Glutamatergic neuron (in vitro differentiated cells): ENCODE measurements at regions not wholly inside any gene's neighbourhood (a gene's known extent, or its start where the extent isn't known, plus 50 kb on each side); places are given as distances from the start of the nearest gene placed in this dataset.

Experiments
- DNase-seq: peaks from one replicate; pipeline ENCODE4 v3.0.0; 2022
- H3K27ac Mint-ChIP-seq: one replicate; pipeline ENCODE4 v1.8.0; 2020; ENCODE audit warnings: mild to moderate bottlenecking, mixed read lengths, inconsistent platforms; ENCODE audit not compliant: unreplicated experiment
- H3K27me3 Mint-ChIP-seq: one replicate; pipeline ENCODE4 v1.8.0; 2020; ENCODE audit warnings: mild to moderate bottlenecking, moderate library complexity, mixed read lengths, inconsistent platforms; ENCODE audit not compliant: unreplicated experiment
- H3K36me3 Mint-ChIP-seq: one replicate; pipeline ENCODE4 v1.8.0; 2020; ENCODE audit warnings: mild to moderate bottlenecking, mixed read lengths, inconsistent platforms; ENCODE audit not compliant: unreplicated experiment
- H3K4me1 Mint-ChIP-seq: one replicate; pipeline ENCODE4 v1.8.0; 2020; ENCODE audit warnings: mild to moderate bottlenecking, low read depth, mixed read lengths, inconsistent platforms; ENCODE audit not compliant: unreplicated experiment
- H3K4me3 Mint-ChIP-seq: one replicate; pipeline ENCODE4 v1.8.0; 2020; ENCODE audit warnings: mild to moderate bottlenecking, mixed read lengths, inconsistent platforms; ENCODE audit not compliant: unreplicated experiment
- H3K9me3 Mint-ChIP-seq: one replicate; pipeline ENCODE4 v1.8.0; 2020; ENCODE audit warnings: mild to moderate bottlenecking, moderate library complexity, mixed read lengths, inconsistent platforms; ENCODE audit not compliant: unreplicated experiment
- TF ChIP-seq, protein P1 (sequence below): fragments of 200-600 bp; sonication (generic); IDR thresholded peaks from one replicate; pipeline ENCODE4 v1.5.0; 2021; ENCODE audit not compliant: partially characterized antibody, unreplicated experiment

DNA sequence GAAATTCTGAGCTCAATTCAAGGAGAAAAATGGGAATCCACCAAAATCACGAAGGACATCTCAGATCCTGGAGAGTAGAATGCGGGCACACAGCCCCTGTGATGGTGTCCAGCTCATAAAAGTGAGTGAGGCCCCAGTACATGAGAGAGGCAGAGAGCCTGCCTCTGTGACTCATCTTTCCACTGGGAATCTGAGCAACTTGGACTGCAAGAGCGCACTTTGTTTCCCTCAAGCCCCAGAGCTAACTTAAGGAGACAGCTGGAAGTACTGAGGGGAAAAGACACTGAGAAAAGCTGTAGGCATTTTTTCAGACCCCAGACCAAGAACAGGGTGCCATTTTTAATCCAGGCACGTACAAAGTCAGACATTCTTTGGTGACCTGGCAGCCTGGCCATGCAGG is 273.7 kb downstream of the C11orf87 start:
- Mint-ChIP-seq H3K36me3 (peaks cover 28% of the 10 kb centered on the region), H3K27ac (no peak overlapping the region), H3K4me1 (no peaks in the 10 kb centered on the region), H3K4me3 (no peak overlapping the region), H3K9me3 (peaks cover 13% of the 10 kb centered on the region), H3K27me3 (peaks cover 6% of the 10 kb centered on the region)
- no peak for DNase-seq
- TF ChIP-seq, protein P1, sequence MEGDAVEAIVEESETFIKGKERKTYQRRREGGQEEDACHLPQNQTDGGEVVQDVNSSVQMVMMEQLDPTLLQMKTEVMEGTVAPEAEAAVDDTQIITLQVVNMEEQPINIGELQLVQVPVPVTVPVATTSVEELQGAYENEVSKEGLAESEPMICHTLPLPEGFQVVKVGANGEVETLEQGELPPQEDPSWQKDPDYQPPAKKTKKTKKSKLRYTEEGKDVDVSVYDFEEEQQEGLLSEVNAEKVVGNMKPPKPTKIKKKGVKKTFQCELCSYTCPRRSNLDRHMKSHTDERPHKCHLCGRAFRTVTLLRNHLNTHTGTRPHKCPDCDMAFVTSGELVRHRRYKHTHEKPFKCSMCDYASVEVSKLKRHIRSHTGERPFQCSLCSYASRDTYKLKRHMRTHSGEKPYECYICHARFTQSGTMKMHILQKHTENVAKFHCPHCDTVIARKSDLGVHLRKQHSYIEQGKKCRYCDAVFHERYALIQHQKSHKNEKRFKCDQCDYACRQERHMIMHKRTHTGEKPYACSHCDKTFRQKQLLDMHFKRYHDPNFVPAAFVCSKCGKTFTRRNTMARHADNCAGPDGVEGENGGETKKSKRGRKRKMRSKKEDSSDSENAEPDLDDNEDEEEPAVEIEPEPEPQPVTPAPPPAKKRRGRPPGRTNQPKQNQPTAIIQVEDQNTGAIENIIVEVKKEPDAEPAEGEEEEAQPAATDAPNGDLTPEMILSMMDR: no peak

DNA sequence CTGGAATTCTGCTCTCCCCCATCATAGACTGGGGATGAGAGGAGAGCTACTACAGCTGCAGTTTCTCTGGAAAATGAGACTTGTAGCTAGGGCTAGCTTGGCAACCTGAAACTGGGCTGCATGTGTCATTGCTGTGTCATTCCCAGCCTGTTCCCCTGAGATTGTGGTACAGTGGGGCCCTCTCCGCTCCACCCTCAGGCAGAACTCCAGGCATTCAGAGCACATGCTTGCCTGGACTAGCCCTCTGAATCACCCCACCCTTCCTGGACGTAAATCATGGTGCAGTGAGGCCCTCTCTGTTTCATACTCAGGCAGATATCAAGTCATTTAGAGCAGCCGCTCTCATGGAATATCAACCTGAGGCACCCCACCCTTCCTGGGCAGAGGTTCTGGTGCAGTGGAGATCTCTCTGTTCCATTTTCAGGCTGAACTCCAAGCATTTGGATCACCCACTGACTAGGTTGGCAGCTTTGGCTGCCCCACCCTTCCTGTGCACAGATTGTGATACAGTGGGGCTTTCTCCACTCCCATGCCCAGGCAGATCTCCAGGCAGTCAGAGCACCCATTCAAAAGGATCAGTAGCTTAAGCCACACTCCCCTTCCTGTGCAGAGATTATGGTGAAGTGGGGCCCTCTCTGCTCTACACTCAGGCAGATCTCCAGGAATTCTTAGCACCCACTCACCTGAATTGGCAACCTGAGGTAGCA is 274.4 kb downstream of the C11orf87 start:
- TF ChIP-seq, protein P1: no peak

DNA sequence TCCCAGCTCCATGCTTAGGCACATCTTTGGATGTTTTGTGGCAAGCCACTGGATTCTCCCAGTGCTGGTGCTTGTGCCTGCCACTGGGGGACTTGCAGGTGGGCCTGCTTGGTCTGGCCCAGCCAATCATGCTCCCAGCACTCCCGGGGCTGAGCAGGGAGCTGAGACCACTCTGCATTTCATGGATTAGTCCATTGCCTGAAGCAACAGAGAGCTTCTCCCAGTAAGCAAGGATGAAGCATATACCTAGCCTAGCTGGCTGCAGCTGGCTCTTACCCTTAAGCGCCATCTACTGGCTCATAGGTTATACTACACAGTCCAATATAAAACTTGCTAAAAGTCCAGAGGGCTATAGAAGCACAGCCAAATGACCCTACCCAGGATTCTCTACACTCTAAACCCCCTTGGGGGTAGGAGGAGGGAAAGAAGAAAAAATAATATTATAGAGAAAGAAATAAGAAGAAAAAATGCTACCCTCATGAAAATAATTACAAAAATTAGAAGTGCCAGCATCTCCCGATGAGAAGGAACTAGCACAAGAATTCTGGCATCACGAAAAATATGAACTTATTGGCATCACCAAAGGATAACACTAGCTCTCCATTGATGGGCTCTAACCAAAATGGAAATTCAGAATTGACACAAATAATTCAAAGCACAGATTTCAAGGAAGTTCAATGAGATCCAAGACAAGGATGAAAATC is 275.3 kb downstream of the C11orf87 start:
- peaks cover 35% of the 10 kb centered on the region for H3K36me3 Mint-ChIP-seq
- no peak overlapping the region for H3K4me3 Mint-ChIP-seq
- peak overlapping the region; percentile 40 for H3K27ac Mint-ChIP-seq
- H3K27me3 Mint-ChIP-seq: peaks cover 6% of the 10 kb centered on the region
- no peak for DNase-seq
- H3K4me1 Mint-ChIP-seq: no peaks in the 10 kb centered on the region
- TF ChIP-seq, protein P1: peak; percentile 69
- peaks cover 15% of the 10 kb centered on the region for H3K9me3 Mint-ChIP-seq

More for the DNA sequence above, 274.4 kb downstream of the C11orf87 start:
- H3K27ac Mint-ChIP-seq: no peak overlapping the region
- no peak for DNase-seq
- peaks cover 29% of the 10 kb centered on the region for H3K36me3 Mint-ChIP-seq
- no peaks in the 10 kb centered on the region for H3K4me1 Mint-ChIP-seq
- H3K27me3 Mint-ChIP-seq: peaks cover 6% of the 10 kb centered on the region
- peaks cover 13% of the 10 kb centered on the region for H3K9me3 Mint-ChIP-seq
- no peak overlapping the region for H3K4me3 Mint-ChIP-seq

DNA sequence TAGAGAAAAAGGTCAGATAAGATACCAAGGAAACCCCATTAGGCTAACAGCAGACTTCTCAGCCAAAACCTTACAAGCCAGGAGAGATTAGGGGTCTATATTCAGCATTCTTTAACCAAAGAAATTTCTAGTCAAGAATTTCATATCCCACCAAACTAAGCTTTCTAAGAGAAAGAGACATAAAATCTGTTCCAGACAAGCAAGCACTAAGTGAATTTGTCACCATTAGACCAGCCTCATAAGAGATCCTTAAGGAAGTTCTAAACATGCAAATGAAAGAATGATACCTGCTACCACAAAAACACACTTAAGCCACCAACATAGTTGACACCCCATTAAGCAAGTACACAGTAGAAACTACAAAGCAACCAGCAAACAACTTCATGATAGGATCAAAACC is 276.2 kb downstream of the C11orf87 start:
- no peaks in the 10 kb centered on the region for H3K4me1 Mint-ChIP-seq
- H3K27me3 Mint-ChIP-seq: peaks cover 6% of the 10 kb centered on the region
- H3K36me3 Mint-ChIP-seq: peaks cover 35% of the 10 kb centered on the region
- no peak overlapping the region for H3K27ac Mint-ChIP-seq
- peaks cover 15% of the 10 kb centered on the region for H3K9me3 Mint-ChIP-seq
- TF ChIP-seq, protein P1: no peak
- DNase-seq: no peak
- H3K4me3 Mint-ChIP-seq: no peak overlapping the region

DNA sequence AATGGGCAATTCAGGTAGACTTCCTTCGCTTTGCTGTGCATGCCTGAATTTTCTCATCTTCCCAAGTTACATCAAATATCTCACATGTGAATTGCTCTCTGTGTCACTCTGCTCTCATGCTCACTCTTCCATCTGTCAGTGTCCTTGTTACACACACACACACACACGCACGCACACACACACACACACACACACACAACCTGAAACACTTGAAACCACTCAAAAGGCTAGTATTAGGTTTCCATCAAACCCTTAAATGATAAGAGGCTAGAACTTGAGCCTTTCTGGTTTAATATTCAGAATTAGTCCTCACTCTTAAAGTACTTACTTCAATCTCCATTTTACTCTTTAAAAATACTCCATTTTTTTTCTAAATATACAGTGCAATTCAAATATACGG is 282.4 kb downstream of the C11orf87 start:
- H3K36me3 Mint-ChIP-seq: peaks cover 6% of the 10 kb centered on the region
- H3K4me1 Mint-ChIP-seq: peaks cover 19% of the 10 kb centered on the region
- peaks cover 10% of the 10 kb centered on the region for H3K9me3 Mint-ChIP-seq
- TF ChIP-seq, protein P1: no peak
- H3K27me3 Mint-ChIP-seq: peaks cover 7% of the 10 kb centered on the region
- peak overlapping the region; percentile 94 for H3K27ac Mint-ChIP-seq
- peak overlapping the region; percentile 67 for H3K4me3 Mint-ChIP-seq
- DNase-seq: peak; percentile 48
